COLO829 (cell line): ENCODE measurements at regions not wholly inside any gene's neighbourhood (a gene's known extent, or its start where the extent isn't known, plus 50 kb on each side); places are given as distances from the start of the nearest gene placed in this dataset.

Experiments
- DNase-seq: peaks from one replicate; pipeline ENCODE4 v3.0.0; 2012; ENCODE audit warnings: low spot score

GRCh38 chr1:234732671-234733390 lies 122.9 kb upstream of the IRF2BP2 start:
- no peak for DNase-seq

- DNase-seq: no peak
These were observed 122.3 kb upstream of the IRF2BP2 start for GRCh38 chr1:234732260-234732659.

GRCh38 chr1:234731569-234732085 lies 121.6 kb upstream of the IRF2BP2 start:
- DNase-seq: no peak

GRCh38 chr1:234730770-234731568 lies 121.0 kb upstream of the IRF2BP2 start:
- peak; percentile 81 for DNase-seq

GRCh38 chr1:234730475-234730769 lies 120.4 kb upstream of the IRF2BP2 start:
- DNase-seq: no peak

- no peak for DNase-seq
These were observed 119.8 kb upstream of the IRF2BP2 start for GRCh38 chr1:234729561-234730474.

- no peak for DNase-seq
These were observed 118.8 kb upstream of the IRF2BP2 start for GRCh38 chr1:234728740-234729139.

- DNase-seq: no peak
These were observed 117.3 kb upstream of the IRF2BP2 start for GRCh38 chr1:234727018-234727940.

GRCh38 chr1:234726359-234726943 lies 116.5 kb upstream of the IRF2BP2 start:
- DNase-seq: no peak

GRCh38 chr1:234725177-234726132 lies 115.5 kb upstream of the IRF2BP2 start:
- DNase-seq: no peak

GRCh38 chr1:234724516-234725176 lies 114.7 kb upstream of the IRF2BP2 start:
- DNase-seq: no peak

GRCh38 chr1:234722904-234723720 lies 113.1 kb upstream of the IRF2BP2 start:
- DNase-seq: peak; percentile 69

- no peak for DNase-seq
These were observed 112.3 kb upstream of the IRF2BP2 start for GRCh38 chr1:234722270-234722704.

- DNase-seq: no peak
These were observed 111.7 kb upstream of the IRF2BP2 start for GRCh38 chr1:234721476-234722269.

GRCh38 chr1:234720709-234721441 lies 110.9 kb upstream of the IRF2BP2 start:
- DNase-seq: no peak

- DNase-seq: no peak
These were observed 109.7 kb upstream of the IRF2BP2 start for GRCh38 chr1:234719454-234720251.
